ENCODE measurements at regions not wholly inside any gene's neighbourhood (a gene's known extent, or its start where the extent isn't known, plus 50 kb on each side); places are given as distances from the start of the nearest gene placed in this dataset.
"Not testable (repeated sequence)": the region's sequence is repeated elsewhere in the genome, so short reads cannot be mapped to it uniquely, and the experiment has no call there.

- intact Hi-C loops (cut with micrococcal nuclease), result no loop called here
- Histone ChIP-seq H3K9me3 (ENCODE audit: control insufficient read depth in 1 of 2, insufficient read depth in 1 of 2, low read depth in 1 of 2, low read length in 2 of 2) (no peaks in the 10 kb centered on the region), H3K27ac (ENCODE audit: low read depth, low read length) (no peak overlapping the region), H3K4me2 (ENCODE audit: low read length) (no peak overlapping the region), H3K9ac (ENCODE audit: low read length) (no peak overlapping the region), H2AFZ (ENCODE audit: low read depth, low read length, poor library complexity, severe bottlenecking) (no peak overlapping the region), H3K36me3 (ENCODE audit: control insufficient read depth in 1 of 2, insufficient read depth in 2 of 2, low read length in 2 of 2) (no peaks in the 10 kb centered on the region), H4K20me1 (ENCODE audit: insufficient read depth) (no peaks in the 10 kb centered on the region), H3K9me2 (ENCODE audit: insufficient read depth) (no peaks in the 10 kb centered on the region; the same call in 1 of the 2 replicates), H3K27me3 (ENCODE audit: insufficient read depth, low read length) (no peaks in the 10 kb centered on the region), H3K79me2 (ENCODE audit: insufficient read depth, low read length) (no peaks in the 10 kb centered on the region), H3K4me3 (replicated peaks in 1 of 2; ENCODE audit: low read depth in 1 of 2, low read length in 2 of 2) (no peak overlapping the region), H3K4me1 (ENCODE audit: control insufficient read depth in 1 of 2, insufficient read depth in 2 of 2, low read length in 2 of 2) (no peaks in the 10 kb centered on the region)
- ChIA-PET CTCF (no interaction called here), RAD21 (ENCODE audit: low non-redundant PET in 1 of 2, low total read pairs in 2 of 2, uncharacterized antibody in 2 of 2, unreplicated experiment in 2 of 2) (no interaction called here), POLR2A (no interaction called here)
- TF ChIP-seq CEBPB (IDR thresholded peaks at IDR 0.05; ENCODE audit: low read depth) (no peak), CBX3 (IDR thresholded peaks at IDR 0.05; ENCODE audit: low read depth) (no peak), ZBTB33 (IDR thresholded peaks at IDR 0.05; ENCODE audit: extremely low read depth, insufficient replicate concordance, low read length) (no peak), EZH2phosphoT487 (IDR thresholded peaks at IDR 0.05; ENCODE audit: borderline replicate concordance) (no peak), POLR2A (IDR thresholded peaks at IDR 0.05; ENCODE audit: borderline replicate concordance, extremely low read depth, insufficient read depth, insufficient read length) (no peak), RAD21 (IDR thresholded peaks at IDR 0.05; ENCODE audit: low read depth) (no peak), ATF3 (IDR thresholded peaks at IDR 0.05) (no peak), SIN3A (IDR thresholded peaks at IDR 0.05; ENCODE audit: low read depth) (no peak), SRF (IDR thresholded peaks at IDR 0.05; ENCODE audit: low read depth) (no peak), ELF1 (IDR thresholded peaks at IDR 0.05; ENCODE audit: borderline replicate concordance, low read depth) (no peak)
- TF ChIP-seq, protein P1, sequence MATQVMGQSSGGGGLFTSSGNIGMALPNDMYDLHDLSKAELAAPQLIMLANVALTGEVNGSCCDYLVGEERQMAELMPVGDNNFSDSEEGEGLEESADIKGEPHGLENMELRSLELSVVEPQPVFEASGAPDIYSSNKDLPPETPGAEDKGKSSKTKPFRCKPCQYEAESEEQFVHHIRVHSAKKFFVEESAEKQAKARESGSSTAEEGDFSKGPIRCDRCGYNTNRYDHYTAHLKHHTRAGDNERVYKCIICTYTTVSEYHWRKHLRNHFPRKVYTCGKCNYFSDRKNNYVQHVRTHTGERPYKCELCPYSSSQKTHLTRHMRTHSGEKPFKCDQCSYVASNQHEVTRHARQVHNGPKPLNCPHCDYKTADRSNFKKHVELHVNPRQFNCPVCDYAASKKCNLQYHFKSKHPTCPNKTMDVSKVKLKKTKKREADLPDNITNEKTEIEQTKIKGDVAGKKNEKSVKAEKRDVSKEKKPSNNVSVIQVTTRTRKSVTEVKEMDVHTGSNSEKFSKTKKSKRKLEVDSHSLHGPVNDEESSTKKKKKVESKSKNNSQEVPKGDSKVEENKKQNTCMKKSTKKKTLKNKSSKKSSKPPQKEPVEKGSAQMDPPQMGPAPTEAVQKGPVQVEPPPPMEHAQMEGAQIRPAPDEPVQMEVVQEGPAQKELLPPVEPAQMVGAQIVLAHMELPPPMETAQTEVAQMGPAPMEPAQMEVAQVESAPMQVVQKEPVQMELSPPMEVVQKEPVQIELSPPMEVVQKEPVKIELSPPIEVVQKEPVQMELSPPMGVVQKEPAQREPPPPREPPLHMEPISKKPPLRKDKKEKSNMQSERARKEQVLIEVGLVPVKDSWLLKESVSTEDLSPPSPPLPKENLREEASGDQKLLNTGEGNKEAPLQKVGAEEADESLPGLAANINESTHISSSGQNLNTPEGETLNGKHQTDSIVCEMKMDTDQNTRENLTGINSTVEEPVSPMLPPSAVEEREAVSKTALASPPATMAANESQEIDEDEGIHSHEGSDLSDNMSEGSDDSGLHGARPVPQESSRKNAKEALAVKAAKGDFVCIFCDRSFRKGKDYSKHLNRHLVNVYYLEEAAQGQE (IDR thresholded peaks at IDR 0.05; ENCODE audit: low read depth), result no peak
- ATAC-seq (no peak), DNase-seq (ENCODE audit: low read depth, low spot score) (no peak)
- BruUV-seq (replicated peaks), result no TSS peak
Measured at GRCh38 chr9:22175972-22176545, 167.0 kb upstream of the CDKN2B start.

DNA sequence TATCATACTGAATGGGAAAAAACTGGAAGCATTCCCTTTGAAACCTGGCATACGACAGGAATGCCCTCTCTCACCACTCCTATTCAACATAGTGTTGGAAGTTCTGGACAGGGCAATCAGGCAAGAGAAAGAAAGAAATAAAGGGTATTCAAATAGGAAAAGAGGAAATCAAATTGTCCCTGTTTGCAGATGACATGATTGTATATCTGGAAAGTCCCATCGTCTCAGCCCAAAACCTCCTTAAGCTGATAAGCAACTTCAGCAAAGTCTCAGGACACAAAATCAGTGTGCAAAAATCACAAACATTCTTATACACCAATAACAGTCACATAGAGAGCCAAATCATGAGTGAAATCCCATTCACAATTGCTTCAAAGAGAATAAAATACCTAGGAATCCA is 171.9 kb upstream of the CDKN2B start:
- H3K79me2 ChIP-seq (ENCODE audit: insufficient read depth, low read length); CTCF ChIA-PET; DNase-seq (ENCODE audit: low read depth, low spot score); H3K4me3 ChIP-seq (replicated peaks in 1 of 2; ENCODE audit: low read depth in 1 of 2, low read length in 2 of 2); RAD21 ChIA-PET (ENCODE audit: low non-redundant PET in 1 of 2, low total read pairs in 2 of 2, uncharacterized antibody in 2 of 2, unreplicated experiment in 2 of 2); H3K27ac ChIP-seq (ENCODE audit: low read depth, low read length); H3K9me2 ChIP-seq (ENCODE audit: insufficient read depth); H4K20me1 ChIP-seq (ENCODE audit: insufficient read depth); H2AFZ ChIP-seq (ENCODE audit: low read depth, low read length, poor library complexity, severe bottlenecking); intact Hi-C loops (cut with micrococcal nuclease); H3K27me3 ChIP-seq (ENCODE audit: insufficient read depth, low read length); H3K4me1 ChIP-seq (ENCODE audit: control insufficient read depth in 1 of 2, insufficient read depth in 2 of 2, low read length in 2 of 2); H3K36me3 ChIP-seq (ENCODE audit: control insufficient read depth in 1 of 2, insufficient read depth in 2 of 2, low read length in 2 of 2); BruUV-seq (replicated peaks); ATAC-seq; POLR2A ChIA-PET; H3K9ac ChIP-seq (ENCODE audit: low read length); H3K4me2 ChIP-seq (ENCODE audit: low read length); H3K9me3 ChIP-seq (ENCODE audit: control insufficient read depth in 1 of 2, insufficient read depth in 1 of 2, low read depth in 1 of 2, low read length in 2 of 2): not testable (repeated sequence)
